MM.1S (cell line): ENCODE measurements at regions not wholly inside any gene's neighbourhood (a gene's known extent, or its start where the extent isn't known, plus 50 kb on each side); places are given as distances from the start of the nearest gene placed in this dataset.

ENCODE experiments used
- DNase-seq: peaks from one replicate; pipeline ENCODE4 v3.0.0-alpha.2; 2015
- H2AFZ ChIP-seq: fragments of 300-600 bp; sonication (generic); 2 replicates; pipeline ENCODE4 v1.6.0; 2016; ENCODE audit warnings: antibody characterized with exemption, low read length
- H3F3A ChIP-seq: fragments of 300-600 bp; sonication (generic); 2 replicates; pipeline ENCODE4 v1.6.1; 2016; ENCODE audit warnings: mild to moderate bottlenecking, antibody characterized with exemption, low read length, moderate library complexity, mixed read lengths; ENCODE audit not compliant: insufficient read depth
- H3K27ac ChIP-seq: fragments of 300-600 bp; sonication (generic); 2 replicates; pipeline ENCODE4 v1.5.1; 2016; ENCODE audit warnings: mild to moderate bottlenecking, low read length
- H3K27me3 ChIP-seq: fragments of 300-600 bp; sonication (generic); replicated peaks from 2 replicates; pipeline ENCODE4 v1.6.0; 2016; ENCODE audit warnings: low read length; ENCODE audit not compliant: insufficient read depth
- H3K36me3 ChIP-seq: fragments of 300-600 bp; sonication (generic); replicated peaks from 2 replicates; pipeline ENCODE4 v1.6.1; 2016; ENCODE audit warnings: mild to moderate bottlenecking, low read length, mixed read lengths; ENCODE audit not compliant: insufficient read depth
- H3K4me1 ChIP-seq: fragments of 300-600 bp; sonication (generic); 2 replicates; pipeline ENCODE4 v1.6.1; 2016; ENCODE audit warnings: low read length, mixed read lengths
- H3K4me2 ChIP-seq: fragments of 300-600 bp; sonication (generic); 2 replicates; pipeline ENCODE4 v1.6.0; 2016; ENCODE audit warnings: low read depth, low read length
- H3K4me3 ChIP-seq: fragments of 300-600 bp; sonication (generic); 2 replicates; pipeline ENCODE4 v1.5.1; 2016; ENCODE audit warnings: low read length, mixed read lengths
- H3K79me2 ChIP-seq: fragments of 300-600 bp; sonication (generic); 2 replicates; pipeline ENCODE4 v1.6.1; 2016; ENCODE audit warnings: mixed run types, low read length, mixed read lengths
- H3K9ac ChIP-seq: fragments of 300-600 bp; sonication (generic); 2 replicates; pipeline ENCODE4 v1.6.1; 2016; ENCODE audit warnings: low read length, mixed read lengths
- H3K9me2 ChIP-seq: fragments of 300-600 bp; sonication (generic); replicated peaks from 2 replicates; pipeline ENCODE4 v1.6.1; 2016; ENCODE audit warnings: mild to moderate bottlenecking, low read length, mixed read lengths; ENCODE audit not compliant: insufficient read depth
- H3K9me3 ChIP-seq: fragments of 300-600 bp; sonication (generic); replicated peaks from 2 replicates; pipeline ENCODE4 v1.6.1; 2016; ENCODE audit warnings: mild to moderate bottlenecking, low read length, mixed read lengths; ENCODE audit not compliant: insufficient read depth
- H4K20me1 ChIP-seq: fragments of 300-600 bp; sonication (generic); 2 replicates; pipeline ENCODE4 v1.6.1; 2016; ENCODE audit warnings: mild to moderate bottlenecking, low read length, moderate library complexity, mixed read lengths; ENCODE audit not compliant: insufficient read depth
- EZH2 ChIP-seq: fragments of 300-600 bp; sonication (generic); optimal IDR thresholded peaks from 2 replicates; pipeline ENCODE3; 2017; ENCODE audit warnings: low read depth, mild to moderate bottlenecking, antibody characterized with exemption, low read length, mixed read lengths
- EZH2phosphoT487 ChIP-seq: fragments of 300-600 bp; sonication (generic); IDR thresholded peaks from 2 replicates; pipeline ENCODE4 v1.6.1; 2018; ENCODE audit warnings: antibody characterized with exemption, low read length
- TF ChIP-seq, protein P1 (sequence below): fragments of 300-600 bp; sonication (generic); IDR thresholded peaks from 2 replicates; pipeline ENCODE4 v1.5.1; 2016; ENCODE audit warnings: antibody characterized with exemption, low read length, mixed read lengths

DNA sequence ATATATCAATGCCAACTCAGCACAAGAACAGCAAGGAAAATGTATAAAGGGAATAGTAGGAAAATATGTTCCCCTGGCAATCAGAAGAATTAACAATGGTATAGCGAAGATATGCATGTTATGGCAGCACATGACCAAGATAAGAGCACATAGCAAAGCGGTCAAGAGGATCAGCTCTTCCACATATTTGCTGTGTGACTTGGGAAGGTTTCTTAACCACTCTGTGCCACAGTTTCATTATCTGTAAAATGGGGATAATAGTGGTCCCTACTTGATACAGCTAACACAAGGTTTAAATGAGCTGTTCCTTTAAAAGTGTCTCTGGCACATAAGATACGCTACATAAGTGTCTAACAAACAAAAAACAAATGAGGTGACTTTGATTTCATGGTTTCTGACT lies 77.9 kb upstream of the PIP5K1B start:
- H4K20me1 ChIP-seq, result no peaks in the 10 kb centered on the region
- no peaks in the 10 kb centered on the region for H3K27me3 ChIP-seq
- TF ChIP-seq EZH2, result no peak
- TF ChIP-seq, protein P1, sequence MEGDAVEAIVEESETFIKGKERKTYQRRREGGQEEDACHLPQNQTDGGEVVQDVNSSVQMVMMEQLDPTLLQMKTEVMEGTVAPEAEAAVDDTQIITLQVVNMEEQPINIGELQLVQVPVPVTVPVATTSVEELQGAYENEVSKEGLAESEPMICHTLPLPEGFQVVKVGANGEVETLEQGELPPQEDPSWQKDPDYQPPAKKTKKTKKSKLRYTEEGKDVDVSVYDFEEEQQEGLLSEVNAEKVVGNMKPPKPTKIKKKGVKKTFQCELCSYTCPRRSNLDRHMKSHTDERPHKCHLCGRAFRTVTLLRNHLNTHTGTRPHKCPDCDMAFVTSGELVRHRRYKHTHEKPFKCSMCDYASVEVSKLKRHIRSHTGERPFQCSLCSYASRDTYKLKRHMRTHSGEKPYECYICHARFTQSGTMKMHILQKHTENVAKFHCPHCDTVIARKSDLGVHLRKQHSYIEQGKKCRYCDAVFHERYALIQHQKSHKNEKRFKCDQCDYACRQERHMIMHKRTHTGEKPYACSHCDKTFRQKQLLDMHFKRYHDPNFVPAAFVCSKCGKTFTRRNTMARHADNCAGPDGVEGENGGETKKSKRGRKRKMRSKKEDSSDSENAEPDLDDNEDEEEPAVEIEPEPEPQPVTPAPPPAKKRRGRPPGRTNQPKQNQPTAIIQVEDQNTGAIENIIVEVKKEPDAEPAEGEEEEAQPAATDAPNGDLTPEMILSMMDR, result no peak
- TF ChIP-seq EZH2phosphoT487, result no peak
- H3K9ac ChIP-seq, result no peak overlapping the region
- H3K9me3 ChIP-seq, result no peaks in the 10 kb centered on the region
- no peak overlapping the region for H3K27ac ChIP-seq
- no peaks in the 10 kb centered on the region for H3K9me2 ChIP-seq
- no peaks in the 10 kb centered on the region for H3K79me2 ChIP-seq
- DNase-seq, result no peak
- no peak overlapping the region for H3K4me3 ChIP-seq
- H3F3A ChIP-seq, result no peaks in the 10 kb centered on the region
- H3K36me3 ChIP-seq, result no peaks in the 10 kb centered on the region
- H3K4me2 ChIP-seq, result no peak overlapping the region
- no peaks in the 10 kb centered on the region for H3K4me1 ChIP-seq
- H2AFZ ChIP-seq, result no peak overlapping the region

DNA sequence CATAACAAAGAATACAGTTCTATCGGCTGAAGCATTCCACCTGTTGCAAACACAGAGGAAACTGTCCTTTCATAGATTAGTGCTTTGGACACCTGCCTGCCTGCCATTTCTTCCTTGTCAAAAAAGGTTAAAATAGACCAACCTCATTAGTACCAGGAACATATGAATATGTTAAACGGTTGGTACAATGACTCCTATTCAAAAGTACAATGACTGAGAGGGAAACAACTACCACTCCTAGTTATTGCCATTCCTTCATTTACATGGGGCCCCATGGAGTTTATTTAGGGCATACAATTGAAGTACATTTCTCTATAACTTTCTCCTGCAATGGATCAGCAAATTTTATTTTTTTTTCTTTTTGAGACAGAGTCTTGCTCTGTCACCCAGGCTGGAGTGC lies 77.4 kb upstream of the PIP5K1B start:
- H3K4me3 ChIP-seq, result no peak overlapping the region
- H3K79me2 ChIP-seq, result no peaks in the 10 kb centered on the region
- no peaks in the 10 kb centered on the region for H3K36me3 ChIP-seq
- H3K9ac ChIP-seq, result no peak overlapping the region
- H3K9me3 ChIP-seq, result no peaks in the 10 kb centered on the region
- no peak overlapping the region for H3K27ac ChIP-seq
- TF ChIP-seq, protein P1, result no peak
- TF ChIP-seq EZH2phosphoT487, result no peak
- TF ChIP-seq EZH2, result no peak
- H4K20me1 ChIP-seq, result no peaks in the 10 kb centered on the region
- no peak for DNase-seq
- H3K4me1 ChIP-seq, result no peaks in the 10 kb centered on the region
- H3K4me2 ChIP-seq, result no peak overlapping the region
- H2AFZ ChIP-seq, result no peak overlapping the region
- H3F3A ChIP-seq, result no peaks in the 10 kb centered on the region
- H3K27me3 ChIP-seq, result no peaks in the 10 kb centered on the region
- no peaks in the 10 kb centered on the region for H3K9me2 ChIP-seq

DNA sequence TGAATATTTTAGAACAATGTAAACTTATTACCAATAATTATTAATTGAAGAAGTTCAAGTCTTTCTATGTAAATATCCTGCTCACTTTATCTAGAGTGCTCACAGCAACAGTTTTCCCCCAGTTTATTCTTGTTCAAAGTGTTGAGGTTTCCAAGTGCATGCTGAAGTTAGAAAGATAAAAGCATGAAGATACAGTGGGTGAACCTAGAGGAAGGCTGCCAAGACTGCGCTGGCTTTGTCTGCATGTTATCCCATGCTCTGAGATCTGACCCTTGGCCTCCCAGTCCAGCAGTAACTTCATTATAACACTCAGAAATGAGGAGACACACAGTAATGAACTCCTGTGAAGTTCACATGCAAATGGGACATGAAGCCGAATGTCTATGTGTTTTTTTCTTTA lies 76.0 kb upstream of the PIP5K1B start:
- Histone ChIP-seq H3K4me2 (no peak overlapping the region), H2AFZ (no peak overlapping the region), H3K4me3 (no peak overlapping the region), H3K9ac (no peak overlapping the region), H3K9me2 (no peaks in the 10 kb centered on the region), H3K27me3 (no peaks in the 10 kb centered on the region), H3K9me3 (no peaks in the 10 kb centered on the region), H3K27ac (no peak overlapping the region), H3K4me1 (no peaks in the 10 kb centered on the region), H3K79me2 (no peaks in the 10 kb centered on the region), H3F3A (no peaks in the 10 kb centered on the region), H4K20me1 (no peaks in the 10 kb centered on the region), H3K36me3 (no peaks in the 10 kb centered on the region)
- TF ChIP-seq EZH2phosphoT487 (no peak), EZH2 (no peak)
- no peak for DNase-seq

DNA sequence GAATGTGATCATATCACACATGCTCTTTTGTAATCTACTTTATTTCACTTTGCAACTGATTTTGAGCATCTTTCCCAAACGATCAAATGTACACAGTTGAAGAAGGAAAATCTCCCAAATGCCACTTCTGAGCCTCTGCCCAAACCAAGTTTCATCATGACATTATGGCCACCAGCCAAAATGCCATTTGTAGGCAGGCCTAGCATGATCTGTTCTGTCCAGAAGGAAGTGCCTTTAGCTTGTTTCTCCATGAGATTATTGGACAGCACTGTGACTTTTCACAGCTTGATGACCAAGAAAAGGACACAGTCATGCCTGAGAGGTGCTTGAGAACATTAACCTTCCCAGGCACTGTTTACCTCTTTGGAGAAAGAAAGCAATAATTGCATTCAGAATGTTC lies 73.2 kb upstream of the PIP5K1B start:
- Histone ChIP-seq H3K9ac (no peak overlapping the region), H3F3A (peaks cover 5% of the 10 kb centered on the region), H3K4me1 (peaks cover 9% of the 10 kb centered on the region; the same call in 1 of the 2 replicates), H3K4me2 (no peak overlapping the region), H3K4me3 (no peak overlapping the region), H3K27ac (no peak overlapping the region), H3K9me3 (no peaks in the 10 kb centered on the region), H3K9me2 (no peaks in the 10 kb centered on the region), H3K79me2 (no peaks in the 10 kb centered on the region), H2AFZ (no peak overlapping the region), H3K27me3 (no peaks in the 10 kb centered on the region), H4K20me1 (no peaks in the 10 kb centered on the region), H3K36me3 (no peaks in the 10 kb centered on the region)
- TF ChIP-seq EZH2, result no peak
- TF ChIP-seq EZH2phosphoT487, result no peak
- TF ChIP-seq, protein P1, result no peak
- no peak for DNase-seq
